Gastroesophageal sphincter (tissue), 4 donors: ENCODE measurements at regions not wholly inside any gene's neighbourhood (a gene's known extent, or its start where the extent isn't known, plus 50 kb on each side); places are given as distances from the start of the nearest gene placed in this dataset.

Experiments used
- ATAC-seq: fragments of 150-250 bp; one replicate; pipeline ENCODE4 v1.9.1; 2016; ENCODE audit warnings: mild to moderate bottlenecking, moderate library complexity
- H3K27ac ChIP-seq, 4 donors: fragments of 200-600 bp; sonication (generic) in 3 of 4; 1 replicate in 3 of 4; 2 replicates in 1 of 4; pipeline ENCODE4 v1.5.1; 2016 to 2019
- H3K27me3 ChIP-seq: fragments of 200-600 bp; sonication (generic); one replicate; pipeline ENCODE4 v1.5.1; 2019
- H3K36me3 ChIP-seq, 2 donors: fragments of 200-600 bp; sonication (generic); one replicate each; pipeline ENCODE4 v1.5.1; 2019; ENCODE audit warnings: control low read depth in 1 of 2
- H3K4me1 ChIP-seq, 3 donors: fragments of 200-600 bp; sonication (generic); 1 replicate in 2 of 3; 2 replicates in 1 of 3; pipeline ENCODE4 v1.5.1; 2016 to 2019; ENCODE audit warnings: control low read depth in 2 of 3
- H3K4me3 ChIP-seq, 2 donors: fragments of 200-600 bp; sonication (generic); one replicate each; pipeline ENCODE4 v1.5.1; 2019; ENCODE audit warnings: mild to moderate bottlenecking in 1 of 2, moderate library complexity in 1 of 2
- H3K9me3 ChIP-seq, 3 donors: fragments of 200-600 bp; sonication (generic); one replicate each; pipeline ENCODE4 v1.5.1; 2017 to 2019; ENCODE audit warnings: control low read depth in 2 of 3
- EP300 ChIP-seq: sonication (generic); formaldehyde crosslinking; IDR thresholded peaks from one replicate; pipeline ENCODE4 v1.6.1; 2017; ENCODE audit warnings: antibody characterized with exemption, mild to moderate bottlenecking
- POLR2A ChIP-seq, 2 donors: fragments of 450-650 bp; IDR thresholded peaks; one replicate each; pipeline ENCODE4 v1.6.1; 2017; ENCODE audit warnings: antibody characterized with exemption in 2 of 2, mild to moderate bottlenecking in 2 of 2, moderate library complexity in 1 of 2
- POLR2AphosphoS5 ChIP-seq: sonication (generic); formaldehyde crosslinking; IDR thresholded peaks from one replicate; pipeline ENCODE4 v1.6.1; 2017; ENCODE audit warnings: antibody characterized with exemption
- WGBS, 2 donors: methylation state at CpG; one replicate each; pipeline ENCODE4 v1.1.5; 2018; ENCODE audit warnings: low coverage in 1 of 2; 5-methylcytosine and 5-hydroxymethylcytosine counted together
- TF ChIP-seq, protein P1 (sequence below), 4 experiments: fragments of 200-600 bp in 2 of 4; fragments of 450-650 bp in 2 of 4; sonication (generic) in 1 of 4; IDR thresholded peaks; one replicate each; pipeline ENCODE4 v1.5.1; 2017 to 2019; ENCODE audit warnings: antibody characterized with exemption in 4 of 4, mild to moderate bottlenecking in 2 of 4, moderate library complexity in 2 of 4

DNA sequence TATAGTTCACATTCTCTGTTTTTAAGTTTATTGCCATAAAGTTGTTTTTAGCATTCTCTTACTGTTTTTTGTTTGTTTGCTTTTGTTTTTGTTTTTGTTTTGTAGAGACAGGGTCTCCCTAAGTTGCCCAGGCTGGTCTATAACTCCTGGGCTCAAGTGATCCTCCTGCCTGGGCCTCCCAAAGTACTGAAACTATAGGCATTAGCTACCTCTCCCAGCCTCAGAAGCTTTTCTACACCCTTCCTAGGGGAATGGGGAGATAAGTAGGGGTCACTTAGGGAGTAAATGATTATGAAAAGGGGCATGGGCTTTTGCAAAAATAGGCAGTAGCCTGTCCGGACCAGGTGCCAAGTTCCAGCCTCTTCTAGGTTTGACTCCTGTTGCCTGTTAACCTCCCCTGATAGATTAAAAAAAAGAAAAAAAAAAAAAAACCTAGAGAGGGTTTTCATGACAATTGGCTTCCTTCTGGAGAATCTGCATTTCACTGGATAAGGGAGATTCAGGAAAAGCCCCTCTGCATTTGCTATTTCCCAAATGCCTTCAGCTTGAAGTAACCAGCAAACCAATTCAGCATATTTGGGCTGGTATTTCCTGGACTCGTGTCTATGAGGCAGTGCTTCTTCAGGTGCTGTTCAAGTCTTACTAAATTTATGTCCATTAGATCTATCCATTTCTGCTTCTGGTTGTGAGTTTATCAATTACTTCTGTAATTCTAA, 216.8 kb downstream of the TM9SF2 start:
- no peaks in the 10 kb centered on the region for H3K4me1 ChIP-seq
- 58 to 64% methylated on average over 1 to 2 of the region's 2 CpGs for WGBS, 2 donors
- H3K27me3 ChIP-seq = no peaks in the 10 kb centered on the region

GRCh38 chr13:99709134-99709533, 207.9 kb downstream of the TM9SF2 start:
- no peak overlapping the region for H3K4me3 ChIP-seq
- ATAC-seq = no peak

More for the DNA sequence above, 216.8 kb downstream of the TM9SF2 start:
- H3K36me3 ChIP-seq = no peaks in the 10 kb centered on the region
- no peak overlapping the region for H3K27ac ChIP-seq
- H3K4me3 ChIP-seq = no peak overlapping the region
- no peak for TF ChIP-seq POLR2A (IDR thresholded peaks at IDR 0.05)
- no peak for TF ChIP-seq EP300
- TF ChIP-seq, protein P1, sequence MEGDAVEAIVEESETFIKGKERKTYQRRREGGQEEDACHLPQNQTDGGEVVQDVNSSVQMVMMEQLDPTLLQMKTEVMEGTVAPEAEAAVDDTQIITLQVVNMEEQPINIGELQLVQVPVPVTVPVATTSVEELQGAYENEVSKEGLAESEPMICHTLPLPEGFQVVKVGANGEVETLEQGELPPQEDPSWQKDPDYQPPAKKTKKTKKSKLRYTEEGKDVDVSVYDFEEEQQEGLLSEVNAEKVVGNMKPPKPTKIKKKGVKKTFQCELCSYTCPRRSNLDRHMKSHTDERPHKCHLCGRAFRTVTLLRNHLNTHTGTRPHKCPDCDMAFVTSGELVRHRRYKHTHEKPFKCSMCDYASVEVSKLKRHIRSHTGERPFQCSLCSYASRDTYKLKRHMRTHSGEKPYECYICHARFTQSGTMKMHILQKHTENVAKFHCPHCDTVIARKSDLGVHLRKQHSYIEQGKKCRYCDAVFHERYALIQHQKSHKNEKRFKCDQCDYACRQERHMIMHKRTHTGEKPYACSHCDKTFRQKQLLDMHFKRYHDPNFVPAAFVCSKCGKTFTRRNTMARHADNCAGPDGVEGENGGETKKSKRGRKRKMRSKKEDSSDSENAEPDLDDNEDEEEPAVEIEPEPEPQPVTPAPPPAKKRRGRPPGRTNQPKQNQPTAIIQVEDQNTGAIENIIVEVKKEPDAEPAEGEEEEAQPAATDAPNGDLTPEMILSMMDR (IDR thresholded peaks at IDR 0.05) = no peak
- TF ChIP-seq POLR2AphosphoS5 = no peak
- ATAC-seq = no peak
- no peaks in the 10 kb centered on the region for H3K9me3 ChIP-seq

DNA sequence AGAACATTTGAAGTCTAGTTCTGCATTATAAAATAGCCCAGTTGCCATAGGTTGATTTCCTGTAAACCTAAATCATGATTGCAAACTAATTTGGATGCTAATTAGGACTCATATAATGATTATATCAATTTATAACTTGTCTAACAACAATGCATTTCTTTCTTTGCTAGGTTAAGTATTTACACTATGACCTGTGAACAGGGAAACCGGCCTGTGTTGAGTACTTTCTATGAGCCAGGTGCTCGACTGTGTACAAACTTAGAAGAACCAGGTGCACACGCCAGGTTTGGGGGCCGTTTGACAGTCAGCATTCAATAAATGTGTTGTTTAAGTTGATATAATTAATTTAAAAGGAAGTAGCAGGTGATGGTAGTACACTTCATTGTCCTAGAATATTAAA, 203.1 kb downstream of the TM9SF2 start:
- Histone ChIP-seq H3K36me3 (no peaks in the 10 kb centered on the region), H3K4me3 (no peak overlapping the region), H3K27me3 (no peaks in the 10 kb centered on the region), H3K9me3 (no peaks in the 10 kb centered on the region), H3K4me1 (no peaks in the 10 kb centered on the region), H3K27ac (no peak overlapping the region)
- no peak for TF ChIP-seq POLR2A (IDR thresholded peaks at IDR 0.05)
- no peak for TF ChIP-seq EP300
- TF ChIP-seq, protein P1 (IDR thresholded peaks at IDR 0.05) = no peak
- TF ChIP-seq POLR2AphosphoS5 = no peak
- no peak for ATAC-seq
- 76 to 80% methylated on average over 4 of the region's 4 CpGs for WGBS, 2 donors

More at GRCh38 chr13:99709134-99709533, 207.9 kb downstream of the TM9SF2 start:
- Histone ChIP-seq H3K27me3 (no peaks in the 10 kb centered on the region), H3K4me1 (no peaks in the 10 kb centered on the region), H3K36me3 (no peaks in the 10 kb centered on the region), H3K27ac (no peak overlapping the region), H3K9me3 (no peaks in the 10 kb centered on the region)
- TF ChIP-seq EP300 = no peak
- WGBS, 2 donors = 73 to 83% methylated on average over 4 of the region's 4 CpGs

GRCh38 chr13:99703908-99704307, 202.6 kb downstream of the TM9SF2 start:
- Histone ChIP-seq H3K4me1 (no peaks in the 10 kb centered on the region), H3K9me3 (no peaks in the 10 kb centered on the region), H3K36me3 (no peaks in the 10 kb centered on the region), H3K27me3 (no peaks in the 10 kb centered on the region), H3K4me3 (no peak overlapping the region), H3K27ac (no peak overlapping the region)
- ATAC-seq = no peak
- TF ChIP-seq, protein P1 (IDR thresholded peaks at IDR 0.05) = no peak
- no peak for TF ChIP-seq POLR2A (IDR thresholded peaks at IDR 0.05)
- no peak for TF ChIP-seq EP300
- TF ChIP-seq POLR2AphosphoS5 = no peak

- Histone ChIP-seq H3K27me3 (no peaks in the 10 kb centered on the region), H3K4me1 (no peaks in the 10 kb centered on the region), H3K36me3 (no peaks in the 10 kb centered on the region), H3K4me3 (no peak overlapping the region), H3K9me3 (no peaks in the 10 kb centered on the region), H3K27ac (no peak overlapping the region)
- TF ChIP-seq POLR2AphosphoS5 (no peak), EP300 (no peak), POLR2A (IDR thresholded peaks at IDR 0.05) (no peak)
- TF ChIP-seq, protein P1 (IDR thresholded peaks at IDR 0.05) = no peak
- 70 to 80% methylated on average over 9 of the region's 9 CpGs for WGBS, 2 donors
- no peak for ATAC-seq
Observed at GRCh38 chr13:99702687-99703319, 201.5 kb downstream of the TM9SF2 start.
